NCI-H526 treated with DMSO at 0.1 percent for 48 hours (cell line): ENCODE measurements at regions not wholly inside any gene's neighbourhood (a gene's known extent, or its start where the extent isn't known, plus 50 kb on each side); places are given as distances from the start of the nearest gene placed in this dataset.

ENCODE experiments used
- DNase-seq: peaks from one replicate; lab custom pipeline; 2025; lab: John Stamatoyannopoulos, UW

DNA sequence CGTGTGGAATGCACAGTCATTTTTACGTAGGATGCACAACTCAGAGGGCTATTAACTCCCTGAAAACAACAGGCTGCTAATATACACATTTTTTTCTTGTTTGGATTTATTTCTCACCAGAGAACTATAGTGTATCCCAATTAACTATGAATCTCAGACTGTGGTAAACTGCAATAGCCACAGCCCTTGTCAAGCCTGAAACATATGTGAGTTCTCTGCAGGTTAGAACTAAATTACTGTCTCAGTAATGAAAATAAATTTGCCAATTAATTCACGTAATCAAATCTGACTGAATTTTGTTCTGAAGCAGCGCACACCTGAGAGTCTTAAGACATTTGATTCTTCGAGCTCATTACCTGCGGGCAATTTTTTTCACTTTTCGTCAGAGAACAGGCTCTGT is 318.6 kb downstream of the PMP22 start:
- no peak for DNase-seq

- DNase-seq = no peak
Observed at GRCh38 chr17:14942526-14943190, 322.5 kb downstream of the PMP22 start.

- no peak for DNase-seq
Observed at GRCh38 chr17:14940938-14941265, 324.2 kb downstream of the PMP22 start.

- no peak for DNase-seq
Observed at GRCh38 chr17:14940108-14940937, 324.8 kb downstream of the PMP22 start.

GRCh38 chr17:14935845-14936485 is 329.2 kb downstream of the PMP22 start:
- DNase-seq = no peak

DNA sequence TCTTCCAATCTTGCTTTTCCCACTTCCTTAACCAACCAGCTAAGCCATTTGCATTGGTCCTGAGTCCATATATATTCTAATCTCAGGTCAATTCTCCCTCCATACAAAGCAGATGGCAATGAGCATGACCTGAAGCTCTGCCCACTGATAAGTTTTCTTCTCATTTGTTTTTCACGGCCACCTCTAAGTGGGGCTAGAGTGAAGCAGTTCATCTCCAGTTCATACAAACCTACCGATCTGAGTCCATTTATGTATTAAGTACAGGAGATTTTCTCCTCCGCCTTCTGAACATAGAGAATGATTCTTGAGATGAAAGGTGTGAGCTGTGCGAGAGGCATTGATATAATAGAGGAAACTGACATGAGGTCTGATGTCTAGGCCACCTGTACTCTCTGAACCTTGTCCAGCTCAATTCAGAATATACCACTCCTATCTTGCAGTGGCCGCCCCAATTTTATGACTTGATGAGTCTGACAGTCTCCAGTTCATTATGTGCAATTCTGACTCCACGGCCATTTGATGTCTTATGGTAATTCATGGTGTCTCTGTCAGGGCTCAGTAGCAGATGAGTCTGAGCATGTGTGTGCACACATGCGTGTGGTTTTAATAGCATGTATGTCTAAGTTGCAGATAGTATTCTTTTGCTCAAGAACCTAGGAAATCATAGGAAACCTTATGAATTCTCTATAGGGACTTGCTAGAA is 329.8 kb downstream of the PMP22 start:
- DNase-seq = no peak

DNA sequence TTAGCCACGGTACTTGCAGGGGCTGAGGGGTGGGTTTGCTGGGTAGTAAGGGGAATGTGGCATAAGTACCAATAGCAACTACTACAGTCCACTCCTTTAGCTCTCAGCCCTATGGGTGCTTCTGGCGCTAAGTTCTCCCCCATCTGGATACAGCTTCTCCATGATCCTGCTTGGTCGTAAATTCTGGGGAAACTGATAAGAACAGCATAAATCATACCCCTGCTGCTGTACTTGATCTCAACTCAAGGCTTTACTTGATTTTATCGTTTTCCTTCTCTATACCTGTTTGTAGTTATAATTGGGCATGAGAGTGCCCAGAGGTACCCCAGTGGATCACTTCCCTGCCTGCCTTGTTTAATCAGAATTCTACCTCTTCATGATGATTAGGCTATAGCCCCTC is 331.4 kb downstream of the PMP22 start:
- no peak for DNase-seq

GRCh38 chr17:14926526-14927122 is 338.5 kb downstream of the PMP22 start:
- DNase-seq = peak; percentile 2

- DNase-seq = no peak
Observed at GRCh38 chr17:14926073-14926472, 339.1 kb downstream of the PMP22 start.

GRCh38 chr17:14925498-14925897 is 339.6 kb downstream of the PMP22 start:
- no peak for DNase-seq

DNA sequence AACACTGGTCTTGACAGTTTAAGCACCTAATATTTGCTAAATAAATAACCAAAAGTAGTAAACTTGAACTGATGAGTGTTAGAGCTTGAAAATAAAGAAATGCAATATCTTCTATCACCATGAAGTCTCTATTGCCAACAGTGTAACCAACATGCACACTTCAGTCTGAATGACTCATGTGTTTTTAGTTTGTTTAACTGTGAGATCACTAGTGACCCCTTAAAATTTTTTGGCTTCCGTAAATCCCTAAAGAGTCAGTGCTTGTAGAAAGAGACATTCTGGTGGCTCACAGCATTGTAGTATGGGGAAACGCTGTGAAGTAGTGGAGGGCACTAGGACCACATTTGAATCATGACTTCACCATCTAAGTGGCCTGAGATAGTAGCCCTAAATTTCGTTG is 341.1 kb downstream of the PMP22 start:
- DNase-seq = no peak

GRCh38 chr17:14922411-14922810 is 342.7 kb downstream of the PMP22 start:
- no peak for DNase-seq

DNA sequence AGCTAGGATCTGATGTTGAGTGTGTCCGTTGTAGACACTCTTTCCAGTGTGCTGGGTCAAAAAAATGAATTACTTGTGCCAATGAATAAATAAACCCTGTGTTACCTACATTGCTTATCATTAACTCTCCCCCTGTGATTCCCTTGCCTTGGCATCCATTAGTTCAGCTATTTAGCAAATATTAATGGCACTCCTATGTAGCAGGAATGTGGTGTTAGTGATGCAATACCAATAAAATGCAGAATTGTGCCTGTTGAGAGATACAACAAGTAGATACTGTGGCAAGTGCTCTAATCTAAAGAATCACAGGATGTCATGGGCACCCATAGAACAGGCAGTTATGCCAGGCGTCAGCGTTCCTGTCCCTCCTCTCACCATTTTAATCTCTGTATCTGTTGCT is 343.2 kb downstream of the PMP22 start:
- no peak for DNase-seq

GRCh38 chr17:14919631-14920213 is 345.4 kb downstream of the PMP22 start:
- no peak for DNase-seq

DNA sequence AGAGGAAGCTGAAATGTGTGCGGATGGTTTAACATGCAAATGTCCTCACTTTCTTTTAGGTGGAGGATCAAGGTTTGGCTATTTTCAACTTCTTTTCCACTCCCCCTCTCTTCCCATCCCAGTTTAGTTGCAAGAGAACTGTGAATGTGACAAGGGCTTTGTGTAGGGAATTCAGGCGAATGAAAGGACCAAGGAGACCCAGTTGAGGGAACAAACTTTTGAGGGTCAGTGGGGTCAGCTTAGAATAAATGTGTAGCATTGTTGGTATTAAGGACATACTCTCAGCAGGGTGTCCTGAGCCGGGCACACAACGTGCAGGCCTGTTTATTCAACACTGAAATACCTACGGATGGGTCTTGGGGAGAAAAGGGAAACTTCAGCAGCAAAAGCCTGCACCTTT is 346.0 kb downstream of the PMP22 start:
- no peak for DNase-seq

GRCh38 chr17:14918540-14918939 is 346.6 kb downstream of the PMP22 start:
- no peak for DNase-seq

GRCh38 chr17:14910916-14911315 is 354.2 kb downstream of the PMP22 start:
- no peak for DNase-seq

DNA sequence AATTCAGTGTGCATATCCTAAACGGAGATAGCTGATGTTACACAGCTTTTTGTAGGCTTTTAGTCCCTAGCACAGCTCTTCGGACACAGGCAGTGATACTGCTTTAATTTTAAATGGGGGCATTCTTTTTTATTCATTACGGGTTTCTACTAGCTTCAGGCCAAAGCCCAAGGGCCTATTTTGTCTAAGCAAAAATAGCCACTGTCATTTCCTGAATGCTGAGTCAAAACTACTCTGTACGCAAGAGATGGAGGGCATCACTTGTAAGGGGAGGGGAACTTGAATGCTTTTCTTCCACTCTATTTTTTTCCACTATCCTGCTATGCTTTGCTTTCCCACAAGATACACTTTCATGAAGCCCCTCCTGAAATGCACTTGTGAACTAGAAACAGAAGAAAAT is 360.7 kb downstream of the PMP22 start:
- no peak for DNase-seq

DNA sequence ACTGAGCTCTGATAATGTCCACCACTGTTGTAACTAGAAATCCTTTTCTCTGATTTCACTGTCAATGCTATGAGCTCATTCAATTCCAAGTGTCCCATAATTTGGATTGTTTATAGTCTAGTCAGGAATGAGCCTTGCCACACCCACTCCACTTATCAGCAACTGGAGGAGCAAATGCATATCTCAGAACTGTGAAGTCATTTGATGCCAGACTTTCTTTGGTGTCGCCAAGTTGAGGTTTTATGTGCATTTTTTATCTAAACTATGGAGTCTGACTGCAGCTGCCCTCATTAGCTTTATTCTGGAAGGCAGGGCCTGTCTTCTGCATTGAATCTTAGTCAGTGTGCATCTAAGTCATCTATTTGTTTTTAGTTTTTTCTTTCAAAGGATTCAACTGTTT is 361.3 kb downstream of the PMP22 start:
- no peak for DNase-seq

DNA sequence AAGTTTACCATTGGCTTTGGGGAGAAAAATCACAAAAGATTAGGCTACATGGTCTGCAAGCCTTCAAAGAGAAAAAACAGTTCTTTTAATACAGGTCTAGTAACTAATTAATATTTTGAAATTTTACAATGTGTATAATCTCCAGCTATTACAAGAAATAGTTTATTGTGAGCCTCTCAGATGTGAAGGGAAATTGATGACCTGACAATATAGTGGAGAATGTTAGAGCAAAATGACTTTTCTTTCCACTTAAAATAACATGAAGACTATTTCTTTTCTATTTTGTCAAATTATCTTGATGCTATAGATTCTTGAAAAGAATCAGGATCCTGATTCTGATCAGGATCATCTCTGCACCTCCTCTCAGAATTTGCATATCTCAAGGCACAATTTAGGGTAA is 362.3 kb downstream of the PMP22 start:
- DNase-seq = no peak

DNA sequence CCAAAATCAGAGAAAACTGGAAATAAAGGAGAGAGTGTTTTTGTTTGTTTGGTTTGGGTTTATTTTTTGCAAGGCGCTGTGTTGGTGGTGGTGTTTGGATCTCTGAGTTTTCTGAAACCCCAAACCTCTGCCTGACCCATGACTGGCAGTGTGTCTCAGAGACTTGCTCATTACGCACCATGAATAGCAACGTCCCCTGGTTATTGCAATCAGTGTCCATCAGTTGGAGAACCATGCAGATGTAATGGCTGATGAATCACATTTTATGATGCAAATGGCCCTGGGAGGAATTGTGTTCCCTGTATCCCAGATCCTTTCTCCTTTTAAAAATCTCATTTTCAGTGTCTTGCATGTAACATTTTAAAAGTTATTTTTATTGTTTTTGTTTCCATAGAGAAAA is 362.8 kb downstream of the PMP22 start:
- DNase-seq = no peak

- no peak for DNase-seq
Observed at GRCh38 chr17:14901376-14901775, 363.8 kb downstream of the PMP22 start.
